PC-9 (cell line): ENCODE measurements at regions not wholly inside any gene's neighbourhood (a gene's known extent, or its start where the extent isn't known, plus 50 kb on each side); places are given as distances from the start of the nearest gene placed in this dataset.

Source experiments
- CTCF ChIP-seq: fragments of 200-600 bp; sonication (generic); conservative IDR thresholded peaks from 2 replicates; pipeline ENCODE4 v1.6.1; 2017; ENCODE audit warnings: mixed run types, antibody characterized with exemption, mild to moderate bottlenecking, moderate library complexity
- EZH2 ChIP-seq: fragments of 200-600 bp; sonication (generic); IDR thresholded peaks from 2 replicates; pipeline ENCODE4 v1.8.0; 2017; ENCODE audit warnings: antibody characterized with exemption, low read depth

DNA sequence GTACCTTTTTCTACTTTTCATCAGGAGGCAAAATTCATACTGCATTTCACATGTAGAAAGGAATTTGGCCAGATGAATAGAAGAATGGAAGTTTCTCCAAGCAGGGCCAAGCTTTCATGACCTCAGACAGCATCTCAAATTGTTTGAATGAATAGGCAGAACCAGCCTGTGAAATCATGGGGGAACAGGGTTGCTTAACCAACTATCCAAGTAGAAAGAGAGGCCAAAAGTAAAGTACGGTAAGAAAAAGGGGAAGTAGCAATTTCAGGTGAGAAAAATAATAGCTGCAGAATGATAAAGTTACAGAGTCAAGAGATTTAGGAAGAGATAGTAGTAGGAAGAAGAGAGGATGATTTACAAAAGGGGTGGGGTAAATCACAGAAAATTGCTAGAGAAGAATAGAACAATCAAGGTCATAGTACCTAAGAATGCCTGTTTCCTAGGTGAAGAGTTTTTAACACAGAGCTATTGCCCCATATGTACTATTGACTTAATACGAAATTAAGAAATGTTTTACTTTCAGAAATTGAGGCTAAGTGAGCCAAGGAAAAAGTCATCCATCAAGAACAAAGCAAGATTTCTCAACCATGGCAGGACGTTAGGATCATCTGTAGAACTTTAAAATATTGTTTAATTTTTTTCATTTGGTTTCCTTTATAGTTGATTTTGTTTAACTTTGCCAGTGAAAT lies 177.1 kb upstream of the TET2 start:
- no peak for TF ChIP-seq CTCF
- TF ChIP-seq EZH2 = no peak
